ENCODE measurements at regions not wholly inside any gene's neighbourhood (a gene's known extent, or its start where the extent isn't known, plus 50 kb on each side); places are given as distances from the start of the nearest gene placed in this dataset.

- no peak for TF ChIP-seq POLR2A (IDR thresholded peaks at IDR 0.05; ENCODE audit: low read depth, low read length)
- no peak for TF ChIP-seq POLR2AphosphoS5 (IDR thresholded peaks at IDR 0.05; ENCODE audit: low read depth, low read length)
These were observed 151.9 kb downstream of the LACC1 start for GRCh38 chr13:44031555-44031954.

Data from GM12892 (cell line).